ENCODE measurements at regions not wholly inside any gene's neighbourhood (a gene's known extent, or its start where the extent isn't known, plus 50 kb on each side); places are given as distances from the start of the nearest gene placed in this dataset.
"Not testable (repeated sequence)": the region's sequence is repeated elsewhere in the genome, so short reads cannot be mapped to it uniquely, and the experiment has no call there.

GRCh38 chr17:62154909-62155308 lies 89.8 kb upstream of the MED13 start:
- TF ChIP-seq JUND (IDR thresholded peaks at IDR 0.05; ENCODE audit: low read depth), result no peak

GRCh38 chr17:62150471-62150870 lies 85.4 kb upstream of the MED13 start:
- no peak for TF ChIP-seq JUND (IDR thresholded peaks at IDR 0.05; ENCODE audit: low read depth)
- in situ Hi-C loops (cut with HindIII; ENCODE audit: low pct_unique_long_range_greater_than_20kb, low sequenced_read_pairs), result no loop called here
- no peak for DNase-seq (ENCODE audit: low read depth in 1 of 2, low spot score in 1 of 2)

More at GRCh38 chr17:62154909-62155308, 89.8 kb upstream of the MED13 start:
- in situ Hi-C loops (cut with HindIII; ENCODE audit: low pct_unique_long_range_greater_than_20kb, low sequenced_read_pairs), result no loop called here
- no peak for DNase-seq (ENCODE audit: low read depth in 1 of 2, low spot score in 1 of 2)

- TF ChIP-seq JUND (IDR thresholded peaks at IDR 0.05; ENCODE audit: low read depth), result no peak
- DNase-seq (ENCODE audit: low read depth in 1 of 2, low spot score in 1 of 2), result no peak
- in situ Hi-C loops (cut with HindIII; ENCODE audit: low pct_unique_long_range_greater_than_20kb, low sequenced_read_pairs), result no loop called here
Measured at GRCh38 chr17:62149961-62150360, 84.9 kb upstream of the MED13 start.

- TF ChIP-seq JUND (IDR thresholded peaks at IDR 0.05; ENCODE audit: low read depth), result no peak
- in situ Hi-C loops (cut with HindIII; ENCODE audit: low pct_unique_long_range_greater_than_20kb, low sequenced_read_pairs), result no loop called here
- DNase-seq (ENCODE audit: low read depth in 1 of 2, low spot score in 1 of 2), result no peak
Measured at GRCh38 chr17:62147284-62147683, 82.2 kb upstream of the MED13 start.

GRCh38 chr17:62140836-62141235 lies 75.8 kb upstream of the MED13 start:
- no peak for TF ChIP-seq JUND (IDR thresholded peaks at IDR 0.05; ENCODE audit: low read depth)
- in situ Hi-C loops (cut with HindIII; ENCODE audit: low pct_unique_long_range_greater_than_20kb, low sequenced_read_pairs), result no loop called here
- DNase-seq (ENCODE audit: low read depth in 1 of 2, low spot score in 1 of 2), result no peak

GRCh38 chr17:62140376-62140775 lies 75.3 kb upstream of the MED13 start:
- DNase-seq (ENCODE audit: low read depth in 1 of 2, low spot score in 1 of 2), result no peak
- in situ Hi-C loops (cut with HindIII; ENCODE audit: low pct_unique_long_range_greater_than_20kb, low sequenced_read_pairs), result no loop called here
- no peak for TF ChIP-seq JUND (IDR thresholded peaks at IDR 0.05; ENCODE audit: low read depth)

- DNase-seq (ENCODE audit: low read depth in 1 of 2, low spot score in 1 of 2); in situ Hi-C loops (cut with HindIII; ENCODE audit: low pct_unique_long_range_greater_than_20kb, low sequenced_read_pairs): not testable (repeated sequence)
Measured at GRCh38 chr17:62139690-62140354, 74.7 kb upstream of the MED13 start.

- in situ Hi-C loops (cut with HindIII; ENCODE audit: low pct_unique_long_range_greater_than_20kb, low sequenced_read_pairs), result no loop called here
- TF ChIP-seq JUND (IDR thresholded peaks at IDR 0.05; ENCODE audit: low read depth), result no peak
- no peak for DNase-seq (ENCODE audit: low read depth in 1 of 2, low spot score in 1 of 2)
Measured at GRCh38 chr17:62139141-62139540, 74.1 kb upstream of the MED13 start.

GRCh38 chr17:62138676-62139121 lies 73.6 kb upstream of the MED13 start:
- in situ Hi-C loops (cut with HindIII; ENCODE audit: low pct_unique_long_range_greater_than_20kb, low sequenced_read_pairs), result not testable (repeated sequence)

GRCh38 chr17:62137734-62138624 lies 72.9 kb upstream of the MED13 start:
- DNase-seq (ENCODE audit: low read depth in 1 of 2, low spot score in 1 of 2); in situ Hi-C loops (cut with HindIII; ENCODE audit: low pct_unique_long_range_greater_than_20kb, low sequenced_read_pairs): not testable (repeated sequence)

More at GRCh38 chr17:62138676-62139121, 73.6 kb upstream of the MED13 start:
- not testable (repeated sequence) for DNase-seq (ENCODE audit: low read depth in 1 of 2, low spot score in 1 of 2)

- in situ Hi-C loops (cut with HindIII; ENCODE audit: low pct_unique_long_range_greater_than_20kb, low sequenced_read_pairs); DNase-seq (ENCODE audit: low read depth in 1 of 2, low spot score in 1 of 2): not testable (repeated sequence)
Measured at GRCh38 chr17:62137013-62137733, 72.1 kb upstream of the MED13 start.

- in situ Hi-C loops (cut with HindIII; ENCODE audit: low pct_unique_long_range_greater_than_20kb, low sequenced_read_pairs), result no loop called here
- TF ChIP-seq JUND (IDR thresholded peaks at IDR 0.05; ENCODE audit: low read depth), result no peak
- no peak for DNase-seq (ENCODE audit: low read depth in 1 of 2, low spot score in 1 of 2)
Measured at GRCh38 chr17:62135742-62136141, 70.7 kb upstream of the MED13 start.

- in situ Hi-C loops (cut with HindIII; ENCODE audit: low pct_unique_long_range_greater_than_20kb, low sequenced_read_pairs); DNase-seq (ENCODE audit: low read depth in 1 of 2, low spot score in 1 of 2): not testable (repeated sequence)
Measured at GRCh38 chr17:62135096-62135495, 70.0 kb upstream of the MED13 start.

Measured in T47D (cell line).